ENCODE measurements at regions not wholly inside any gene's neighbourhood (a gene's known extent, or its start where the extent isn't known, plus 50 kb on each side); places are given as distances from the start of the nearest gene placed in this dataset.

- Histone ChIP-seq H4K20me1 (no peaks in the 10 kb centered on the region), H3K9ac (no peak overlapping the region), H3K4me3 (no peak overlapping the region), H3K27ac (no peak overlapping the region), H3K36me3 (no peaks in the 10 kb centered on the region), H3K4me1 (peaks cover 0 to 15% (median 0%) of the 10 kb centered on the region in 10 experiments; a peak in 1 of 20 replicates), H3K9me3 (replicated peaks in 1 of 11) (no peaks in the 10 kb centered on the region), H3K27me3 (no peaks in the 10 kb centered on the region), H3K4me2 (no peak overlapping the region)
- 0 out of 22 replicates have a peak, but pooled peaks of 1 of the 11 experiments have one; percentile 17 for TF ChIP-seq Cebpa-rat (IDR thresholded peaks at IDR 0.05)
Observed at GRCh38 chr5:79182141-79182540, 53.8 kb upstream of the JMY start.

- Histone ChIP-seq H3K4me3 (no peak overlapping the region), H3K4me2 (no peak overlapping the region), H3K9ac (no peak overlapping the region), H3K27ac (no peak overlapping the region), H4K20me1 (no peaks in the 10 kb centered on the region), H3K27me3 (no peaks in the 10 kb centered on the region), H3K9me3 (replicated peaks in 1 of 11) (no peaks in the 10 kb centered on the region), H3K4me1 (peaks cover 0 to 15% (median 0%) of the 10 kb centered on the region in 10 experiments; a peak in 1 of 20 replicates), H3K36me3 (no peaks in the 10 kb centered on the region)
- no peak for TF ChIP-seq Cebpa-rat (IDR thresholded peaks at IDR 0.05)
Observed at GRCh38 chr5:79183011-79183410, 52.9 kb upstream of the JMY start.

- Histone ChIP-seq H3K4me2 (no peak overlapping the region), H3K9ac (no peak overlapping the region), H3K4me1 (peaks cover 0 to 15% (median 0%) of the 10 kb centered on the region in 10 experiments; a peak in 1 of 20 replicates), H3K4me3 (no peak overlapping the region), H4K20me1 (no peaks in the 10 kb centered on the region), H3K9me3 (replicated peaks in 1 of 11) (no peaks in the 10 kb centered on the region), H3K27ac (no peak overlapping the region), H3K36me3 (no peaks in the 10 kb centered on the region), H3K27me3 (no peaks in the 10 kb centered on the region)
- no peak for TF ChIP-seq Cebpa-rat (IDR thresholded peaks at IDR 0.05)
Observed at GRCh38 chr5:79183617-79184016, 52.3 kb upstream of the JMY start.

GRCh38 chr5:79186021-79186420 lies 49.9 kb upstream of the JMY start:
- no peak overlapping the region for H3K4me3 ChIP-seq
- no peak overlapping the region for H3K4me2 ChIP-seq
- peaks cover 0 to 15% (median 0%) of the 10 kb centered on the region in 10 experiments; a peak in 1 of 20 replicates for H3K4me1 ChIP-seq
- no peaks in the 10 kb centered on the region for H4K20me1 ChIP-seq
- no peak overlapping the region for H3K27ac ChIP-seq
- no peaks in the 10 kb centered on the region for H3K36me3 ChIP-seq
- TF ChIP-seq Cebpa-rat (IDR thresholded peaks at IDR 0.05): no peak
- H3K9me3 ChIP-seq (replicated peaks in 1 of 11): no peaks in the 10 kb centered on the region
- H3K9ac ChIP-seq: no peak overlapping the region
- no peaks in the 10 kb centered on the region for H3K27me3 ChIP-seq
